DOHH2 (cell line): ENCODE measurements at regions not wholly inside any gene's neighbourhood (a gene's known extent, or its start where the extent isn't known, plus 50 kb on each side); places are given as distances from the start of the nearest gene placed in this dataset.

ENCODE experiments used
- H3F3A ChIP-seq: fragments of 200-600 bp; sonication (generic), shearing (Covaris generic); 2 replicates; pipeline ENCODE4 v1.6.0; 2016; ENCODE audit warnings: antibody characterized with exemption, mild to moderate bottlenecking; ENCODE audit not compliant: control insufficient read depth, insufficient read depth
- H3K27ac ChIP-seq: fragments of 200-600 bp; sonication (generic); 2 replicates; pipeline ENCODE4 v1.5.1; 2014; ENCODE audit warnings: low read depth, mild to moderate bottlenecking, low read length, moderate library complexity
- H3K27me3 ChIP-seq: fragments of 200-600 bp; sonication (generic); 2 replicates; pipeline ENCODE4 v1.6.1; 2014; ENCODE audit warnings: mild to moderate bottlenecking, low read length, mixed read lengths; ENCODE audit not compliant: control insufficient read depth
- H3K36me3 ChIP-seq: fragments of 200-600 bp; sonication (generic); 2 replicates; pipeline ENCODE4 v1.6.1; 2014; ENCODE audit warnings: mild to moderate bottlenecking, low read length, moderate library complexity, mixed read lengths; ENCODE audit not compliant: control insufficient read depth
- H3K4me1 ChIP-seq: fragments of 200-600 bp; sonication (generic); 2 replicates; pipeline ENCODE4 v1.6.1; 2014; ENCODE audit warnings: mild to moderate bottlenecking, low read length, mixed read lengths; ENCODE audit not compliant: control insufficient read depth
- H3K4me2 ChIP-seq: fragments of 200-600 bp; sonication (generic); 2 replicates; pipeline ENCODE4 v1.6.0; 2014; ENCODE audit warnings: mild to moderate bottlenecking, low read length, moderate library complexity
- H3K4me3 ChIP-seq: fragments of 200-600 bp; sonication (generic); 2 replicates; pipeline ENCODE4 v1.5.1; 2014; ENCODE audit warnings: mild to moderate bottlenecking, low read length, mixed read lengths
- H3K79me2 ChIP-seq: fragments of 200-600 bp; sonication (generic); 2 replicates; pipeline ENCODE4 v1.6.1; 2014; ENCODE audit warnings: mild to moderate bottlenecking, low read length, mixed read lengths; ENCODE audit not compliant: control insufficient read depth
- H3K9me2 ChIP-seq: fragments of 200-600 bp; sonication (generic); replicated peaks from 2 replicates; pipeline ENCODE4 v1.6.1; 2014; ENCODE audit warnings: mild to moderate bottlenecking, low read length, mixed read lengths; ENCODE audit not compliant: control insufficient read depth
- H3K9me3 ChIP-seq: fragments of 200-600 bp; sonication (generic); 2 replicates; pipeline ENCODE4 v1.6.1; 2014; ENCODE audit warnings: antibody characterized with exemption, low read length, mixed read lengths; ENCODE audit not compliant: control insufficient read depth, insufficient read depth
- H4K20me1 ChIP-seq: fragments of 200-600 bp; sonication (generic); 2 replicates; pipeline ENCODE4 v1.6.0; 2014; ENCODE audit warnings: low read depth, mild to moderate bottlenecking, antibody characterized with exemption, low read length, moderate library complexity; ENCODE audit not compliant: control insufficient read depth, insufficient read depth
- EZH2phosphoT487 ChIP-seq: fragments of 200-600 bp; sonication (generic); IDR thresholded peaks from 2 replicates; pipeline ENCODE4 v1.6.1; 2017; ENCODE audit warnings: borderline replicate concordance, mild to moderate bottlenecking, antibody characterized with exemption, low read length, moderate library complexity, mixed read lengths
- TF ChIP-seq, protein P1 (sequence below): fragments of 200-600 bp; sonication (generic); IDR thresholded peaks from one replicate; pipeline ENCODE4 v1.5.1; 2014; ENCODE audit warnings: antibody characterized with exemption, mild to moderate bottlenecking, low read depth, low read length; ENCODE audit not compliant: poor library complexity, severe bottlenecking

DNA sequence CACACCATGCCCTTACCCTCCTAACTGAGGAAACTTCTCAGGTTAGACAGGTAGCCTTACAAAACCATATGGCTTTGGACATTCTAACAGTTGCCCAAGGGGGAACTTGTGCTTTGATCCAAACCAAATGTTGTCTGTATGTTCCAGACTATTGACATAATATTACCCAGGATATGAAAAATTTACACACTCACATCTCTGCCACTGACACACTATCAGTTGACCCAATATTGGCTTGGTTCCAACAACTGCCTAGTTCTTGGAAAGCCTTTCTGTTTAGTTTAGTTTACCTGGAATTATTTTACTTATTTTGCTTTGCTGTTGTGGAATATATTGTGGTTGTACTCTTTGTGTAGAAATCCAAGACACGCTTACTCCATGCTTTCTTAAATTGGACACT lies 178.4 kb downstream of the RNF152 start:
- Histone ChIP-seq H3K4me3 (no peak overlapping the region), H3K9me3 (no peaks in the 10 kb centered on the region), H3F3A (no peaks in the 10 kb centered on the region), H4K20me1 (no peaks in the 10 kb centered on the region), H3K27ac (no peak overlapping the region), H3K27me3 (no peaks in the 10 kb centered on the region), H3K9me2 (no peaks in the 10 kb centered on the region), H3K4me1 (no peaks in the 10 kb centered on the region), H3K4me2 (no peak overlapping the region), H3K79me2 (no peaks in the 10 kb centered on the region), H3K36me3 (no peaks in the 10 kb centered on the region)
- TF ChIP-seq EZH2phosphoT487 = no peak
- TF ChIP-seq, protein P1, sequence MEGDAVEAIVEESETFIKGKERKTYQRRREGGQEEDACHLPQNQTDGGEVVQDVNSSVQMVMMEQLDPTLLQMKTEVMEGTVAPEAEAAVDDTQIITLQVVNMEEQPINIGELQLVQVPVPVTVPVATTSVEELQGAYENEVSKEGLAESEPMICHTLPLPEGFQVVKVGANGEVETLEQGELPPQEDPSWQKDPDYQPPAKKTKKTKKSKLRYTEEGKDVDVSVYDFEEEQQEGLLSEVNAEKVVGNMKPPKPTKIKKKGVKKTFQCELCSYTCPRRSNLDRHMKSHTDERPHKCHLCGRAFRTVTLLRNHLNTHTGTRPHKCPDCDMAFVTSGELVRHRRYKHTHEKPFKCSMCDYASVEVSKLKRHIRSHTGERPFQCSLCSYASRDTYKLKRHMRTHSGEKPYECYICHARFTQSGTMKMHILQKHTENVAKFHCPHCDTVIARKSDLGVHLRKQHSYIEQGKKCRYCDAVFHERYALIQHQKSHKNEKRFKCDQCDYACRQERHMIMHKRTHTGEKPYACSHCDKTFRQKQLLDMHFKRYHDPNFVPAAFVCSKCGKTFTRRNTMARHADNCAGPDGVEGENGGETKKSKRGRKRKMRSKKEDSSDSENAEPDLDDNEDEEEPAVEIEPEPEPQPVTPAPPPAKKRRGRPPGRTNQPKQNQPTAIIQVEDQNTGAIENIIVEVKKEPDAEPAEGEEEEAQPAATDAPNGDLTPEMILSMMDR = no peak

DNA sequence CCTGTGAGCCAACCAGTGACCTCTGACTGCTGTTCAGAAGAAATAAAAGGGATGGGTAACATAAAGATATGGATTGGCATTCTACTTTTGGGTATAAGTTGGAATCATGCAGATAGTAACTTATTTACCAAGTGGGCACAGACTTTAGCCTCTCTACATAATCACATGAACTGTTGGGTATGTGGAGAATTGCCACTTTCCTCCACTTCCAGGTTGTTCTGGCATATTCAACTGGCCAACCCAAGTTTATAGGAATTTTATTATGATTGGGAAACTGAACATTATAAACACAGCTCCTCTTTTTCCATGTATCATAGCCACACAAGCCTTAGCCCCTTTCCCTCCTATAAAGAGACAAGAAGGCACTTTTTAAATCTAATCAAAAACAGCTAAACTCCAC lies 179.3 kb downstream of the RNF152 start:
- H3K79me2 ChIP-seq = no peaks in the 10 kb centered on the region
- H3K36me3 ChIP-seq = no peaks in the 10 kb centered on the region
- no peaks in the 10 kb centered on the region for H3F3A ChIP-seq

DNA sequence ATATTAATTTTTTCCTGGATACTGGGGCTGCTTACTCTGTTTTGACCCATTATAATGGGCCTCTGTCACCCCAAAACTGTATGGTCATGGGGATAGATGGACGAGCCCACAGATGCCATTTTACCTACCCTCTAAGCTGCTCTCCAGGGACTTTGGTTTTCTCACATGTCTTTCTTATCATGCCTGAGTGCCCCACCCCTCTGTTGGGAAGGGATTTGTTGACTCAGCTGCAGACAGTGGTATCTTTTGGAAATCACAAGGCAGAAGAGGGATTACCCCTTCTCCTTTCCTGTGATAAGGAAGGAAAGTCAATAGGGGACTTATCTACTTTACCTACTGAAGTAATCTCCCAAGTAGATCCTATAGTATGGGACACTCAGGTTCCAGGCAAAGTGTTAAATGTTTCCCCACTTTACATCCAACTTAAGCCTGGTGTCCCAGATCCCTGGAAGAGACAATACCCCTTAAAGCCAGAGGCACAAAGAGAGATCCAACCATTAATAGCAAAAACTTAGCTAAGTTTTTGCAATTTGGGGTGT lies 182.7 kb downstream of the RNF152 start:
- Histone ChIP-seq H3K27me3 (no peaks in the 10 kb centered on the region), H3F3A (no peaks in the 10 kb centered on the region), H4K20me1 (no peaks in the 10 kb centered on the region), H3K9me3 (no peaks in the 10 kb centered on the region), H3K9me2 (no peaks in the 10 kb centered on the region), H3K4me2 (no peak overlapping the region), H3K4me1 (no peaks in the 10 kb centered on the region), H3K4me3 (no peak overlapping the region), H3K27ac (no peak overlapping the region), H3K36me3 (no peaks in the 10 kb centered on the region), H3K79me2 (no peaks in the 10 kb centered on the region)
- TF ChIP-seq, protein P1 = no peak
- TF ChIP-seq EZH2phosphoT487 = no peak

More for the DNA sequence above, 179.3 kb downstream of the RNF152 start:
- H3K9me2 ChIP-seq = no peaks in the 10 kb centered on the region
- H4K20me1 ChIP-seq = no peaks in the 10 kb centered on the region
- H3K4me3 ChIP-seq = no peak overlapping the region
- no peaks in the 10 kb centered on the region for H3K27me3 ChIP-seq
- no peaks in the 10 kb centered on the region for H3K4me1 ChIP-seq
- no peak overlapping the region for H3K4me2 ChIP-seq
- TF ChIP-seq, protein P1 = no peak
- TF ChIP-seq EZH2phosphoT487 = no peak
- no peaks in the 10 kb centered on the region for H3K9me3 ChIP-seq
- no peak overlapping the region for H3K27ac ChIP-seq
